ENCODE measurements at regions not wholly inside any gene's neighbourhood (a gene's known extent, or its start where the extent isn't known, plus 50 kb on each side); places are given as distances from the start of the nearest gene placed in this dataset.
"Not testable (repeated sequence)": the region's sequence is repeated elsewhere in the genome, so short reads cannot be mapped to it uniquely, and the experiment has no call there.

DNA sequence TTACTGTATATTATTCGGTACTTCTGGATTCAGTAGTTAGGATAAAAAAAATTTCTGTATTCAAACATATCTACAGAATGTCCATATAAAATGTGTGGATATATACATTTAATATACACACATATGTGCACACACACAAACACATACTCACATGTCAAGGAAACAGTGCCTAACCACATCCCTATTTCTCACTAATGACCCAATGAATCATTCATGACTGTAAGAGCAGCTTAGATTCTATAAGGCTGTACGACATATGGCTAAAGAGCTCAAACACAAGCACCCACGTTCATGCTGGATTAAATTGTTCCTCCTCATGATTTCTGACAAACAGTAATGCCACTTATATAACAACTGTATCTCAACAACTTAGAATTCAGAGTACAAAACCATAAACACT lies 457.3 kb downstream of the ADCYAP1 start:
- intact Hi-C loops (cut with DNase I) = no loop called here
- DNase-seq (ENCODE audit: low spot score) = no peak

DNA sequence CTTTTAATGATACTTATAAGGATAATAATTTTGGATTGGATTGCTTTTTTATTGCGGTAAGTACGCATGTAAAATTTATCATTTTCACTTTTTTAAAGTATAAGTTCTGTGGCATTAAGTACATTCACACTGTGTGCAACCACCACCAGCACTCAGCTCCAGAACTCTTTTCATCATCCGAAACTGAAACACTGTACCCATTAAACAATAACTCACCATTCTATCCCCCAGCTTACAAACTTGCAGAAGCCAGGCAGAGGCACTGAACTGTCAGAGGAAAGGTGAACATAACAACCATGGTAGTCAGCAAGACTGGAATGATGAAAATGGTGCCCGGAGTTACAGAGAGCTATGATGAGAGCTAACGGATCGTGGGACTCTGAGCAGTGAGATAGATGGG lies 465.9 kb downstream of the ADCYAP1 start:
- intact Hi-C loops (cut with DNase I) = no loop called here
- no peak for DNase-seq (ENCODE audit: low spot score)

DNA sequence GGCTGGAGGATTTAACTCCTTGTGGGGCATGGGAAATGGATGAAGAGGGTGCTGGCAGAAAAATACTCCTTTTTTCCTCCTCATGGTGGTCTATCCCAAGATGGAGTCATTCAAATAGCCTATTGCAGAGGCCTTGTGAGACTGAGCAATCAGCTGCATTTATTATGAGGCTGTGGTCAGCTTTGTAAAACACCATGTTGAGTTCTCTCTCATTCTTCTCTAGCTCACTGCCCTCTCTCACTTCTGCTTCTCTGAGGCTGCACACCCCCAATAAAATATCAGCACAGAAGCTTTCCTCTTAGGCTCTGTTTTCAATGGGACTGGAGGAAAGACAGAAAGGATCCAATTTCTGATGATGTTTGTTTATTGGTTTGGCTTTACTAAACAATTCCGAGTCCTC lies 467.1 kb downstream of the ADCYAP1 start:
- DNase-seq (ENCODE audit: low spot score) = no peak
- intact Hi-C loops (cut with DNase I) = no loop called here

DNA sequence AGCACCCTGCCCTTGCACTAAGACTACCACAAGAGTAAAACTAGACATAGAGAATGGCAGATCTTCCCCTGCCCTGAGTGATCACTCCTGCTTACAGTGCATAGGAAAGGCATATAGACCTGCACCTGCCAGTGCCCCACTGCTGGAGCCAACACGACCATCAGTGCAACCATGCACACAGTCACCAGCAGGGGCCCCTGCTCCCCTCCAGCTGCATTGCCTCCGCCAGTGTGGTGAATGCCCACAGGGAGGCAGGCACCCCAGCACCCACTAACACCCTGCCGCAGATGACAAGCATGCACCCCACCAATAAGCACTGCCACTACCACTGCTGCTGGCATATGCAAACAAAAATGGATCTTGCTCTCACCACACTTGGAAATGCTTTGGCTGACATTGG lies 478.8 kb downstream of the ADCYAP1 start:
- DNase-seq (ENCODE audit: low spot score) = no peak
- intact Hi-C loops (cut with DNase I) = no loop called here

DNA sequence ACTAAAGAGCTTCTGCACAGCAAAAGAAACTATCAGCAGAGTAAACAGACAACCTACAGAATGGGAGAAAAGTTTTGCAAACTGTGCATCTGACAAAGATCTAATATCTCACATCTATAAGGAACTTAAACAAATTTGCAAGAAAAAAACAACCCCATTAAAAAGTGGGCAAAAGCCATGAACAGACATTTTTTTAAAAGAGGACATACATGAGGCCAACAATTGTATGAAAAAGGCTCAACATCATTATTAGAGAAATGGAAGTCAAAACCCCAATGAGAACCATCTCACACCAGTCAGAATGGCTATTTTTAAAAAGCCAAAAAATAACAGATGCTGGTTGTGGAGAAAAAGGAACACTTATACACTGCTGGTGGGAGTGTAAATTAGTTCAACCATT lies 483.8 kb downstream of the ADCYAP1 start:
- DNase-seq (ENCODE audit: low spot score); intact Hi-C loops (cut with DNase I): not testable (repeated sequence)

DNA sequence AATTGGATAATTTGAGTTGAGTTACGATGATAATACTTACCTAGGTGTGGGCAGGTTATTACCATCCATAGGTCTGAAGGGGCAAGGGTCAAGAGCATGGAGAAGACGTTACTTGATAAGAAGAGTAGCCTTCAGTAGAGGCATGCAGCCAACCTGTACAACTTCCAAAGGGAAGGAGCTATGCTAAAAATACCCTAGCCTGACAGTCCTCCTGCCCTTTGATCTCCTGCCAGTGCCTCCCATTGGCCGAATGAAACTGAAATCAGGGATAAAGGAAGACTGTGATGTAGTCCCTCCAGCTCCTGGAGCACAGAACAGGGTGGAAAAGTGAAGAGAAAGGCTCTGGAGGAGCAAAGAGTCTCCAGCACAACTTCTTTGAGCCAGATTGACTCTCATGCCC lies 487.4 kb downstream of the ADCYAP1 start:
- intact Hi-C loops (cut with DNase I) = no loop called here

DNA sequence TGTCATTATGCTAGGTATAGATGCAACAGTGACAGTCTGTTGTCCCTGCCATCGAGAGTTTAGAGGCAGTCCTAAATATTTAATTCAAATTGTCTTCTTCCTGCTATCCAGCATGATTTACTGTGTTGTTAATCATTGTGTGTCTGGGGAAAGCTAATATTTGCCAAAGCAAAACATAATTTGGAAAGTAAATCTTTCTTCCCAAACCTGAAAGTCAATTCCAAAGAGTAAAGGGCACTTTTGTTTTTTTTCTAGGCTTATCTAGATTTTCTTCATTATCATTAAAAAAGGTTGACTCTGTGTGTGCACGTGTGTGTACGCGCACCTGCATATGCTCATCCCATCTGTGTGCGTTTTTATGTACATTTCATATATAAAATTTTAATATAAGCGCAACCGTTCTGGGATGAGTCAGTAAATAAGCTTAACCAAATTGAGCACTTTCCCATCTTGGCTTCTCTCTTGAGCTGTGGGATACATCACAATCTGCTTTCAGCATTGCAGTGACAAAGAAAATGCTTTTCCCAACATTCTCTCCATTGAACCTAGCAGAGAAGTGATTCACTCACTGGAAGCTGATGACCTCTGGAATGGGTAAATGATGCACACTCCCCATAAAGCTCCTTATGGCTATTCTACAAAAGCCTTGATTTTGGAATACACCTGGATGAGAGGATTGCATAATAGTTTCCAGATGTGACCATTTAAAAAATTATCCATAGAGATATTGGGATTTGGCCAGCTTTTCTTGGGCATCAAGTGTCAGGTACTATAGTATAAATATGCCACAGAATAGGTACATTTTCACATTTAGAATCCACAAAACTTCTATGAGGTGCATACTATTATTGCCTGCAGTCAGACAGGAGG lies 488.4 kb downstream of the ADCYAP1 start:
- intact Hi-C loops (cut with DNase I) = no loop called here
- DNase-seq (ENCODE audit: low spot score) = no peak

More for the DNA sequence above, 487.4 kb downstream of the ADCYAP1 start:
- no peak for DNase-seq (ENCODE audit: low spot score)

DNA sequence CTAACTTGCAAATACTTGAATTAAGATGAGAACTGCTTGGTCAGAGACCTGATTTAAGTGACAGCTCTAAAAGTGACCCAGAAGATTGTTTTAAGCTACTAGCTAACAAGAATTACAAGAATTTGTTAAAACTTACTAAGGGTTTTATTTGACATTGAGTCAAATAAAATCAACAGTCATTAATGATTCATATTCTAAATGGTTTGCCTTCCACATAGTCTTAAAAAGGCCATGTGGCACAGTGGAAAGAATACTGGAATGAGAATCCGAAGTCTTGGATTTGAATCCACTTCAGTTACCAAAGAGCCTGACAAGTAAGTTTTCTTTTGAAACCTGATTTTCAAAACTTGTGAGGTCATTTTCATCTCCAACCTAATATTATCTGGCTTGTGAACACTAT lies 489.3 kb downstream of the ADCYAP1 start:
- DNase-seq (ENCODE audit: low spot score) = no peak
- intact Hi-C loops (cut with DNase I) = no loop called here

DNA sequence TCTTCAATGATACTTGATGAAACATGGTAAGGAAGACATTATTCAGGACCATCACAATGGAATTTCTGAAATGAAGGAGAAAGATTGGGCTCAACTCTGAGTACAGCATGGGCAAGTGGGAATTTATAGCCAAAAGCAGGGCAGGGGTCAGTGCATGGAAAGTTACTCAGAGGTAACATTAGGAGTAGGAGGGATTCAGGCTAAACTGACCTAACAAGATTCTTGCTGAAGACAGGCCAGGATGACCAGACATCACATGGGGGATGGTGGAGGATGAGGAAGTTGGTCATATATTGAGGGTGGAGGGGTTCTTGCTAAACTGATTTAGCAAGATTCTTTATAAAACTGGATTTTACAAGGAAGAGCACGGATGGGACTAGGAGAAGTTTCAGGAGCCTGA lies 489.8 kb downstream of the ADCYAP1 start:
- no peak for DNase-seq (ENCODE audit: low spot score)
- intact Hi-C loops (cut with DNase I) = no loop called here

DNA sequence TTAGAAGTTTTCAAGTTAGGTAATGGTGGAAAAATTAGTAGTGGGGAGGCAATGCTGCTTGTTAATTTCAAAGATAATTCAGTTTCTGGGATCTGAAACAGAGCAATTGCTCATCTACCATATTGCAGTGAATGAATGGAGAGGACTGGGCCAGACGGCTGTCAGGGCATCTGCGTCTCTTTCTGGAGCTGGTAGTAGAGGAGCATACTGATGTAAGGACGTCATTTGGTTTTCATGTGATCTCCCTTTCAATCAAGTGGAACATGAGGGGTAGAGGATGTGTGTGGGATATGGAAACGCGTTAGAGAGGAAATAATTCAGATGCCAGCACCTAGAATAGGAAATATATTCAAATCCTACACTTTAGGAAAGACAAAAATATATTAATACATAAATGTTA lies 490.3 kb downstream of the ADCYAP1 start:
- DNase-seq (ENCODE audit: low spot score) = no peak
- intact Hi-C loops (cut with DNase I) = no loop called here

DNA sequence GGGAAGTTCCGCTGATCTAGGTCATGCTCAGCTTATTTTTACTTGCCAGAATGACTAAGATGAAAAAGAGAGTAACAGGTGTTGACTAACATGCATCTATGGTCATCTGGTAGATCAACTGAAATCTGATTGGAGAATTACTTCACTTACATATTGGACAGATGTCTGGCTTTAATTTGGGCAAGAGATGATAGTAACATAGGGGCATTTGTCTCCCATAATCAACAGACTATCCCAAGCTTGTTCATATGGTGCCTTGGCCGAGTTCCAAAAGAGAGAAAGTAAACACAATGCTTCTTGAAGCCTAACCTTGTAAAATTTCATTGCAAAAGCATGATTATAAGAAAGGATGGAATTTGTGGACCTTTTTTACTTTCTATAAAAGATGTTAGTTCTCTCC lies 503.7 kb downstream of the ADCYAP1 start:
- intact Hi-C loops (cut with DNase I) = no loop called here
- no peak for DNase-seq (ENCODE audit: low spot score)

DNA sequence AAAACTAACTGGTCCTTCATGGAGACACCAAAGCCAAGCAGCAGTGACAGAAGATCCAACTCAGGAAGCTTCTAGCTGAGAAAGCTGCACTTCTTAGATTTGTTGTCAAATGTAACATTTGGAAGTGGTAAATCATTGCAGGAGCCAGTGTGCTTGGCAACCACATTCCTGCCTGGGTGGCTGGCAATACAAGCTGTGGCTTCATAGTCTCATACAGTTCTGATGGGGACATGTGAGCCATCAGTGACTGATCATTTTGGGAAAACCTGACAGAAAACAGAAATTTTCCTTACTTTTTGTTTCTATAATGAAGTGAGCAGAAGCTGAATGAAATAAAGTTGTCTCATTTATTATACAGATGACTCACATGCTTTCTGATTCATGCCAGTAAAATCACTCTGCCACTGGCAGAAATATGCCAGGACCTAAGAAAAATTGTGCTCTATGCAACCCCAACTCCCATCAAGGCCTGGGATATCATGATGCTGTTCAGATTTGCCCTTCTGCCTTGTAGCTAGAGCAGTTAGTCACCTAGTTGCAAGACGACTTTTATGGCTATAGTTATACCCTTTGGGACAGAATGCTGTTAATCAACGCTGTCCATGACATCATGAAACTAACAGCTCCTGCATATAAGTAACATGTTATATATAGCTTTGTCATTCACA lies 508.1 kb downstream of the ADCYAP1 start:
- no peak for DNase-seq (ENCODE audit: low spot score)
- intact Hi-C loops (cut with DNase I) = no loop called here

DNA sequence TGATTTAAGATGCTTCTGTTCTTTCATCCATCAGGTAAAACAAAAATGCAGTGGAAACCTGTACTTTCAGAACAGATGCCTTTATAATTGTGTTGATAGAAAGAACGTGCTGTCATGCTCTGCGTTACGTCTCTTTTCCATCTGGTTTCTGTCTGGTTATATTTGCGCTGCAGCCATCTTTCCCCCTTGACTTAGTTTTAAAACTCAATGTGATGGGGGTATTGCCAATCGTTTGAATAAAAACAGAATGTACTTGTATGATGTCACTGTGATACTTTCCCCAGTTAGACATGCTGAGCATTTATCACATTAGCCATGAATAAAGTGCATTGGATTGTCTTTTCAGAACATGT lies 508.6 kb downstream of the ADCYAP1 start:
- intact Hi-C loops (cut with DNase I) = no loop called here
- DNase-seq (ENCODE audit: low spot score) = no peak

DNA sequence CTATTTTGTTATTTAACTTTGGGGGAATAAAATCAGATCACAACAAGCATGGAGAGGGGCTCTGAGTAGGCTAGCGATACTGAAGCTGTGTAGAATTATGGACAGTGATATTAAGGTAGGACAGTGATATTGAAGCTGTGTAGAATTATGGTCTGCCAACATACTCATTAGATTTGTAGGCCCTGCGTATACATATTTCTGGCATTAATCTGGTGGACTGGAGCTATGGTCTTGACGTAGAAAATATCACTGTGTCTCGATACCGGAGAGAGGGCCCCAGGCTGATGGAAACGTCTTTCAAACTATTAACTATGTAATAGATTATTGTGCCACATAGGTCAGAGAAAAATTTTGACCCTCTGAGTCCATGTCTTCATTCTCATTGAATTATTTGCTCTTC lies 511.4 kb downstream of the ADCYAP1 start:
- DNase-seq (ENCODE audit: low spot score) = no peak
- intact Hi-C loops (cut with DNase I) = no loop called here

DNA sequence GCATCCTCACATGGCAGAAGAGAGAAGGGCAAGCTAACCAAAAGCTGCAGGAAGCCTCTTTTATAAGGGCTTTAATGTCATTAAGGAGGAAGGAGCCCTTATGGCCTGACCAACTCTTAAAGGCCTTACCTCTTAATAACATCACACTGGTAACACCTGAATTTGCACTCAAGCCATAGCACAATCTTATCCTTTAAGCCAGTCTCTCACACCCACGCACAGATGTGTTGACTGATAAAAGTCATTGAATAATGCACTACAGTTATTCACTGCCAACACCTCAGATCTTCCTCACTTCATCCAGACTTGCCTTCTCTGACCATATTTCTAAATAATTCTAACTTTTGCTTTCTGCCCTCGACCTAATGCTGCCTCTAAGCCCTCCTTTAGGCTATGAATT lies 516.8 kb downstream of the ADCYAP1 start:
- DNase-seq (ENCODE audit: low spot score) = no peak
- intact Hi-C loops (cut with DNase I) = no loop called here

DNA sequence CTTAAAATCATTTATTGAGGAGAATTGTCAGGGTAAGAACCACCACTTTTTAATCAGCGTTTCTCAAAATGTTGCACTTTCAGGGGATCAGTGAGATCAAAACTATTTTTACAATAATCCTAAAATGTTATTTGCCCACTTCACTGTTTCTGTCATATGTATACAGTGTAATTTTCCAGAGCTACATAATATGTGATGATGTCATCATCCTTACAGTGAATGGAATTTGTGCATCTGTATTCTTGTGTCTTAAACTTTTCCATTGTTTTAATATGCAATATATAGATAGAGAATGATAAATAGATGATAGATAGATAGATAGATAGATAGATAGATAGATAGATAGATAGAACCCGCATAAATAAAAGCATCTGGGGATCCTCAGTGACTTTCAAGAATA lies 518.0 kb downstream of the ADCYAP1 start:
- intact Hi-C loops (cut with DNase I) = no loop called here
- DNase-seq (ENCODE audit: low spot score) = no peak

DNA sequence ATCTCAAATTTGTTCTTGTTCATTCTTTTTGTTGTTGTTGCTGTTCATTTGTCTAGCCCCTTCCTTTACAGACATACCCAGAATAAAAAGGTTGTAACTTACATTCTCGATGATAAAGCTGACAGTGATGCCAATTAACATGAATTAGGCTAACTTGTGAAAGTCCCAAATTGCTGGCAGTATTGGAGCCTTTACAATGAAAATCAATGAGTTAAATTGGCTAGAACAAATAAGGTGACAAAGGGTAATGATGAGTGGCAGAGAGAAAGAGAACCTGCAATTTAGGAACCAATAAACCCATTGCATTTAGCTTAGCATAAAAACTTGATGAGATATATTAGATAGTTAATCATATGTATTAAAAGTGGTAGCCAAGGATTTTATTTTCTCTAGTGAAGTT lies 521.0 kb downstream of the ADCYAP1 start:
- no peak for DNase-seq (ENCODE audit: low spot score)
- intact Hi-C loops (cut with DNase I) = no loop called here

DNA sequence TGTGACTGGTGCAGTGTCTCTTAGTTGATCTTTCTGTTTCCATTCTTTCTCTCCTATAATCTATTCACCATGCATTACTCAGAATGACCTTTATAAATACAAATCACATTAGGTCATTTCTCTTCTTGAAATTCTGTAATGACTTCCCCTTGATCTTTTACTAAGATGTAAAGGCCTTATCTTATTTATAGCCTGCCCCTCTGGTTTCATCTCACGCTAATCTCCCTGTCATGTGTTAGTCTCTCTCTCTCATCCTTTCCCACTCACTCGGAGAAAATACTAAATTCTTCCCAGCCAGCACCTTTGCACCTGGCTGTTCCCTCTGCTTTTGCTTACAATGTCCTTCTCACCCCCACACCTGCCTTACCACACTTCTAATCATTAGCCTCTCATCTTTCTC lies 530.8 kb downstream of the ADCYAP1 start:
- no peak for DNase-seq (ENCODE audit: low spot score)
- intact Hi-C loops (cut with DNase I) = no loop called here

DNA sequence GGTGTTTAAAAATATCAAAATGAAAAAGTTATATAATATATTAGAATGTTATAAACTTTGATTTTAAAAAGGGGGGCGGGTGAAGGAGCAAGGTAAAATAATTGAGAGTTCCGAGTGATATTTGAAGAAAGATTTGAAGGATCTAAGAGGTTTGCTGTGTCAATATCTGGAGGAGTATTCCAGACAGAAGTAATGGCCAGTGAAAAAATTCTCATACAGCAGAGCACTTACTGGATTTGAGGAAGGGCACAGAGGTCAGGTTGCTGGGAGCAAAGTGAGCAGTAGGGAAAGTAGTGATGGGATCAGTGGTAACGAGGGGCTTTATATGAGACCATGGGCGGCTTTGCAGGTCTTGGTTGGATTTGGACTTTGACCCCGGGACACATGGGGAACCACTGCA lies 531.5 kb downstream of the ADCYAP1 start:
- no peak for DNase-seq (ENCODE audit: low spot score)
- intact Hi-C loops (cut with DNase I) = no loop called here

DNA sequence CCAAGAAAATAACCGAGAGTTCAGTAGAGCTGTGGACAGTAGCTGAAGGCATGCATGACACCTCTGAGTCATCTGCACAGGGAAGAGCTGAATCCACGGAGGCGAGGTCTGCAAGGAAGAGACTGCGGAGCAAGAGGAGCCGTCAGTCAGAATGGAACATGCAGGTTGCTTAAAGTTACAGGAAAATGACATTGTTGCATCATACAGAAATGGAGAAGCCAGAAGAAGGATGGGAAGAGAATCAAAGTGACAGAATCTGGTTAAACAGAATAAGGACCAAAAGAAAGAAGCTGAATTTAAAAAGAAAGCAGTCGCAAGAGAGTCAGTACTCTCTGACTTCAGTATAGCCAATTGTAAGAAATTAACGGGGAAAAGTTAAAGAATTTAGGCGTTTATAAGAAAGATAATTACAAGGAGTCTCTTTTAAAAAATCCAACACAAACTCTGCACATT lies 533.8 kb downstream of the ADCYAP1 start:
- intact Hi-C loops (cut with DNase I) = no loop called here
- DNase-seq (ENCODE audit: low spot score) = no peak

DNA sequence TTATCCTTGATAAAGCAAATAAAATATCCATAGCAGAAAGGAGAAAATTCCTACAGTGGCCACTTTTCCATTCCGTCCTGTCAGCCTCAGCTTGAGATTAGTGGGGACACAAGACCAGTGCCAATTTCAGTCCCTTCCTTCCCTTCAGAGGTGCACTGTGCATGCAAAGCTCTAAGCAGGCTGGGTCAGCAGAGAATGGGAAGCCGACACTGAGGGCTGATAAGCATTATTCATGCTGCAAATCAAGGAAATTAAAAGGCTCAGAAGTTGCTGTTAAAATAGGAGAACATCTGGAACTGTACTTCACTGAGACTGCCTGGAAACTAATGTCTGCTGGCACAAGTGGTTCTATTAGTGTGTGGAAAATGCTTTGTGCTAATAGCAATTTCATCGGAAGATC lies 534.3 kb downstream of the ADCYAP1 start:
- no peak for DNase-seq (ENCODE audit: low spot score)
- intact Hi-C loops (cut with DNase I) = no loop called here
